ENCODE measurements at regions not wholly inside any gene's neighbourhood (a gene's known extent, or its start where the extent isn't known, plus 50 kb on each side); places are given as distances from the start of the nearest gene placed in this dataset.

DNA sequence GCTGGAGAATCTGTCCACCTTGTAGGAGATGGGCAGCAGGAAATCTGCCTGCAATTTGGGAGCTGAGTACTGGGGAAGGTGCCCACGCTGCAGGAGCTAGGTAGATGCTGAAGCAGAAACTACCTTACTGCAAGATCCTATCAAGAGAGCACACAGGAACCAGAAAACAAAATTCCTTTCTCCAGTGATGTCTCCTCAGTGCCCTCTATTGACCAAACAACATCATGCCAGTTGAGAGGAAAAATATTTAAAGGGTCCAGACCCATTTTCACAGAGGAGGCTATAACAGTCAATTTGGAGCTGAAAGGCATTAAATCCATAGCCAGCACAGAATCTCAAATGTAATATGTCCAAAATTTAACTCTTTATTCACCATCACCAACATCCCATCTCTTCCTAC is 406.8 kb downstream of the SLITRK2 start:
- no peaks in the 10 kb centered on the region for H3K4me1 ChIP-seq (ENCODE audit: insufficient read depth, low read length)
- DNase-seq (ENCODE audit: low spot score) = no peak
- FAIRE-seq = no peak
- ATAC-seq = no peak
- no TSS peak for BruUV-seq (replicated peaks)
- H3K9me3 ChIP-seq (ENCODE audit: low read length) = peaks cover 28% of the 10 kb centered on the region; the same call in 1 of the 2 replicates
- TF ChIP-seq ZNF772 (CRISPR knock-in tag; IDR thresholded peaks at IDR 0.05) = no peak
- TF ChIP-seq ZNF549 (CRISPR knock-in tag; IDR thresholded peaks at IDR 0.05) = no peak
- TF ChIP-seq ZMYM4 (CRISPR knock-in tag; IDR thresholded peaks at IDR 0.05) = no peak
- H3K36me3 ChIP-seq (replicated peaks in 1 of 2; ENCODE audit: control insufficient read depth in 1 of 2, insufficient read depth in 2 of 2, low read length in 2 of 2) = no peaks in the 10 kb centered on the region
- POLR2A ChIA-PET = no interaction called here
- no peak overlapping the region for H3K4me2 ChIP-seq (ENCODE audit: low read depth, low read length)
- no peak overlapping the region for H3K27ac ChIP-seq (ENCODE audit: extremely low read length, insufficient read depth, low read length)
- H3K4me3 ChIP-seq (replicated peaks in 1 of 3; ENCODE audit: insufficient read depth in 1 of 3, low read depth in 2 of 3, low read length in 3 of 3) = no peak overlapping the region
- intact Hi-C loops (cut with micrococcal nuclease; ENCODE audit: unreplicated experiment) (no loop called here), in situ Hi-C loops (cut with HindIII; ENCODE audit: extremely low pct_ligation_motif_present, low pct_unique_long_range_greater_than_20kb) (no loop called here)
- H3K27me3 ChIP-seq (ENCODE audit: control insufficient read depth in 1 of 2, insufficient read depth in 2 of 2, low read length in 2 of 2) = no peaks in the 10 kb centered on the region
- CTCF ChIA-PET (ENCODE audit: low intra/inter-chr PET ratio, low total read pairs) = no interaction called here
- no peaks in the 10 kb centered on the region for H3K79me2 ChIP-seq (ENCODE audit: insufficient read depth, low read length)
- H4K20me1 ChIP-seq (ENCODE audit: insufficient read depth, low read length) = no peaks in the 10 kb centered on the region
- no peak overlapping the region for H3K9ac ChIP-seq (ENCODE audit: insufficient read depth, low read depth, low read length)
- 11% methylated on average over 1 of the region's 1 CpG for WGBS (ENCODE audit: low lambda C conversion rate)
- H2AFZ ChIP-seq (ENCODE audit: low read length) = no peak overlapping the region

DNA sequence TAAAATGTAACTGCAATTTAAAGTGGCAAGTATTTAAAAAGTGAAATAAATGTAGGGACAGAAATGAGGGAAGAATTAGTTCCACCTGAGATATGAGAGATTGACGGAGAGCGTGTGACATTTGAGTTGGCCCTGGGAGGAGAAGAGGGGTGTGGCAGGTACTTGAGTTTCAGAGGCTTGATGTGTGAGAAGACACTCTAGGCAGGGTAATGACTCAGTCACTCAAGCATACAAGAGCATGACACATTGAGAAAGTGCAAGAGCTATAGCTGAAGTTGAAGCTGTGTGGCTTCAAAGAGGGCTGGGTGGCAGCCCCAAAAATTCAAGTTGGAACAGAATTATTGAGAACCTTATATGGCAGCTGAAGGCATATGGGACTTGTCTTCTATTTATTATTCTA is 420.5 kb downstream of the SLITRK2 start:
- POLR2A ChIA-PET = no interaction called here
- Histone ChIP-seq H2AFZ (ENCODE audit: low read length) (no peak overlapping the region), H3K4me3 (replicated peaks in 1 of 3; ENCODE audit: insufficient read depth in 1 of 3, low read depth in 2 of 3, low read length in 3 of 3) (no peak overlapping the region), H3K4me2 (ENCODE audit: low read depth, low read length) (no peak overlapping the region), H3K79me2 (ENCODE audit: insufficient read depth, low read length) (no peaks in the 10 kb centered on the region), H3K9me3 (ENCODE audit: low read length) (peaks cover 35% of the 10 kb centered on the region; the same call in 1 of the 2 replicates), H3K9ac (ENCODE audit: insufficient read depth, low read depth, low read length) (no peak overlapping the region), H3K36me3 (replicated peaks in 1 of 2; ENCODE audit: control insufficient read depth in 1 of 2, insufficient read depth in 2 of 2, low read length in 2 of 2) (no peaks in the 10 kb centered on the region), H3K4me1 (ENCODE audit: insufficient read depth, low read length) (no peaks in the 10 kb centered on the region), H3K27ac (ENCODE audit: extremely low read length, insufficient read depth, low read length) (no peak overlapping the region), H3K27me3 (ENCODE audit: control insufficient read depth in 1 of 2, insufficient read depth in 2 of 2, low read length in 2 of 2) (no peaks in the 10 kb centered on the region), H4K20me1 (ENCODE audit: insufficient read depth, low read length) (no peaks in the 10 kb centered on the region)
- DNase-seq (ENCODE audit: low spot score) (no peak), ATAC-seq (no peak), FAIRE-seq (no peak)
- CTCF ChIA-PET (ENCODE audit: low intra/inter-chr PET ratio, low total read pairs) = no interaction called here
- no TSS peak for BruUV-seq (replicated peaks)
- in situ Hi-C loops (cut with HindIII; ENCODE audit: extremely low pct_ligation_motif_present, low pct_unique_long_range_greater_than_20kb) (no loop called here), intact Hi-C loops (cut with micrococcal nuclease; ENCODE audit: unreplicated experiment) (no loop called here)
- TF ChIP-seq ZNF629 (CRISPR knock-in tag; conservative IDR thresholded peaks at IDR 0.05) = no peak
- TF ChIP-seq YY1 (IDR thresholded peaks at IDR 0.05; ENCODE audit: insufficient read depth, insufficient replicate concordance, low read depth, low read length) = no peak
- TF ChIP-seq, protein P1, sequence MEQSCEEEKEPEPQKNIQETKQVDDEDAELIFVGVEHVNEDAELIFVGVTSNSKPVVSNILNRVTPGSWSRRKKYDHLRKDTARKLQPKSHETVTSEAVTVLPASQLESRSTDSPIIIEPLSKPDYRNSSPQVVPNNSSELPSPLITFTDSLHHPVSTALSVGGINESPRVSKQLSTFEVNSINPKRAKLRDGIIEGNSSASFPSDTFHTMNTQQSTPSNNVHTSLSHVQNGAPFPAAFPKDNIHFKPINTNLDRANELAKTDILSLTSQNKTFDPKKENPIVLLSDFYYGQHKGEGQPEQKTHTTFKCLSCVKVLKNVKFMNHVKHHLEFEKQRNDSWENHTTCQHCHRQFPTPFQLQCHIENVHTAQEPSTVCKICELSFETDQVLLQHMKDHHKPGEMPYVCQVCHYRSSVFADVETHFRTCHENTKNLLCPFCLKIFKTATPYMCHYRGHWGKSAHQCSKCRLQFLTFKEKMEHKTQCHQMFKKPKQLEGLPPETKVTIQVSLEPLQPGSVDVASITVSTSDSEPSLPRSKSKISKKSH (CRISPR knock-in tag; IDR thresholded peaks at IDR 0.05; ENCODE audit: borderline replicate concordance) = no peak
- no peak for TF ChIP-seq RFXANK (CRISPR knock-in tag; IDR thresholded peaks at IDR 0.05)
- 5% methylated on average over 2 of the region's 2 CpGs for WGBS (ENCODE audit: low lambda C conversion rate)
